H9 (cell line): ENCODE measurements at regions not wholly inside any gene's neighbourhood (a gene's known extent, or its start where the extent isn't known, plus 50 kb on each side); places are given as distances from the start of the nearest gene placed in this dataset.

ENCODE experiments used
- DNase-seq: peaks from one replicate; pipeline ENCODE4 v3.0.0-alpha.2; 2017
- H2AFZ ChIP-seq: one replicate; pipeline ENCODE4 v1.6.1; 2013; ENCODE audit warnings: mild to moderate bottlenecking, low read length, control low read depth, moderate library complexity
- H2AK5ac ChIP-seq: 2 replicates; pipeline ENCODE4 v1.6.1; 2013; ENCODE audit warnings: low read length, control low read depth, mixed read lengths; ENCODE audit not compliant: insufficient read length
- H2BK120ac ChIP-seq: one replicate; pipeline ENCODE4 v1.6.1; 2013; ENCODE audit warnings: low read depth, mild to moderate bottlenecking, low read length, control low read depth, inconsistent platforms; ENCODE audit not compliant: poor library complexity, severe bottlenecking
- H2BK12ac ChIP-seq: 2 replicates; pipeline ENCODE4 v1.6.1; 2013; ENCODE audit warnings: low read length, control low read depth, mixed read lengths, low read depth; ENCODE audit not compliant: insufficient read length
- H2BK15ac ChIP-seq: 2 replicates; pipeline ENCODE4 v1.6.1; 2013; ENCODE audit warnings: low read depth, low read length, control low read depth
- H2BK20ac ChIP-seq: one replicate; pipeline ENCODE4 v1.6.1; 2013; ENCODE audit warnings: low read depth, mild to moderate bottlenecking, low read length, control low read depth, inconsistent platforms; ENCODE audit not compliant: poor library complexity, severe bottlenecking
- H2BK5ac ChIP-seq: 2 replicates; pipeline ENCODE4 v1.6.1; 2013; ENCODE audit warnings: low read length, control low read depth, mixed read lengths; ENCODE audit not compliant: insufficient read length
- H3K14ac ChIP-seq: 2 replicates; pipeline ENCODE4 v1.6.1; 2013; ENCODE audit warnings: low read length, control low read depth; ENCODE audit not compliant: insufficient read depth
- H3K18ac ChIP-seq: 2 replicates; pipeline ENCODE4 v1.6.1; 2013; ENCODE audit warnings: low read depth, mild to moderate bottlenecking, mixed read lengths, low read length, control low read depth; ENCODE audit not compliant: insufficient read length
- H3K23ac ChIP-seq: 2 replicates; pipeline ENCODE4 v1.6.1; 2013; ENCODE audit warnings: low read length, control low read depth, mixed read lengths, low read depth; ENCODE audit not compliant: insufficient read length
- H3K23me2 ChIP-seq: 2 replicates; pipeline ENCODE4 v1.6.1; 2013; ENCODE audit warnings: low read depth, mild to moderate bottlenecking, mixed read lengths, low read length, control low read depth; ENCODE audit not compliant: insufficient read length, poor library complexity, severe bottlenecking
- H3K27ac ChIP-seq: 2 replicates; pipeline ENCODE4 v1.5.1; 2013; ENCODE audit warnings: low read length, control low read depth, mixed read lengths, low read depth; ENCODE audit not compliant: insufficient read length
- H3K27me3 ChIP-seq: 2 replicates; pipeline ENCODE4 v1.6.1; 2013; ENCODE audit warnings: low read length, control low read depth, inconsistent platforms; ENCODE audit not compliant: insufficient read depth
- H3K4ac ChIP-seq: 2 replicates; pipeline ENCODE4 v1.6.1; 2013; ENCODE audit warnings: low read depth, mild to moderate bottlenecking, control low read depth, inconsistent platforms, low read length, moderate library complexity
- H3K4me1 ChIP-seq: 2 replicates; pipeline ENCODE4 v1.6.1; 2013; ENCODE audit warnings: low read length, control low read depth, inconsistent platforms; ENCODE audit not compliant: insufficient read depth
- H3K4me2 ChIP-seq: 2 replicates; pipeline ENCODE4 v1.6.1; 2013; ENCODE audit warnings: low read length, control low read depth, mixed read lengths; ENCODE audit not compliant: insufficient read length, insufficient read depth
- H3K56ac ChIP-seq: 2 replicates; pipeline ENCODE4 v1.6.1; 2013; ENCODE audit warnings: low read depth, mild to moderate bottlenecking, mixed read lengths, low read length, control low read depth; ENCODE audit not compliant: insufficient read length
- H3K79me1 ChIP-seq: 2 replicates; pipeline ENCODE4 v1.6.1; 2013; ENCODE audit warnings: low read depth, mild to moderate bottlenecking, moderate library complexity, low read length, control low read depth, inconsistent platforms; ENCODE audit not compliant: insufficient read depth, poor library complexity, severe bottlenecking
- H3K79me2 ChIP-seq: 2 replicates; pipeline ENCODE4 v1.6.1; 2013; ENCODE audit warnings: low read length, control low read depth, inconsistent platforms; ENCODE audit not compliant: insufficient read depth
- H3K9ac ChIP-seq: 2 replicates; pipeline ENCODE4 v1.6.1; 2013; ENCODE audit warnings: low read length, control low read depth, mixed read lengths; ENCODE audit not compliant: insufficient read length; ENCODE audit errors: extremely low read depth
- H3K9me3 ChIP-seq: one replicate; pipeline ENCODE4 v1.6.1; 2013; ENCODE audit warnings: low read depth, low read length, inconsistent platforms; ENCODE audit not compliant: control insufficient read depth
- H3T11ph ChIP-seq: one replicate; pipeline ENCODE4 v1.6.1; 2013; ENCODE audit warnings: mild to moderate bottlenecking, low read length, control low read depth, inconsistent platforms
- H4K20me1 ChIP-seq: one replicate; pipeline ENCODE4 v1.6.1; 2013; ENCODE audit not compliant: control insufficient read depth, insufficient read length, insufficient read depth
- H4K5ac ChIP-seq: 2 replicates; pipeline ENCODE4 v1.6.1; 2013; ENCODE audit warnings: low read depth, mild to moderate bottlenecking, mixed read lengths, low read length, control low read depth; ENCODE audit not compliant: insufficient read length
- H4K8ac ChIP-seq: replicated peaks from 2 replicates; pipeline ENCODE4 v1.6.1; 2013; ENCODE audit warnings: low read length, control low read depth, mixed read lengths, low read depth; ENCODE audit not compliant: insufficient read length
- H4K91ac ChIP-seq: 2 replicates; pipeline ENCODE4 v1.6.1; 2013; ENCODE audit warnings: low read depth, mild to moderate bottlenecking, moderate library complexity, mixed read lengths, low read length, control low read depth; ENCODE audit not compliant: insufficient read length
- H3K27ac Mint-ChIP-seq, 3 experiments: 2 replicates in 2 of 3; 3 replicates in 1 of 3; pipeline ENCODE4 v1.8.0; 2020 to 2021; ENCODE audit warnings: mixed read lengths in 3 of 3, mild to moderate bottlenecking in 1 of 3, moderate library complexity in 1 of 3
- H3K27me3 Mint-ChIP-seq: 2 replicates; pipeline ENCODE4 v1.8.0; 2021; ENCODE audit warnings: low read depth, mild to moderate bottlenecking, moderate library complexity, mixed read lengths
- H3K36me3 Mint-ChIP-seq, 3 experiments: 2 replicates in 2 of 3; 3 replicates in 1 of 3; pipeline ENCODE4 v1.8.0; 2020 to 2021; ENCODE audit warnings: low read depth in 3 of 3, mixed read lengths in 3 of 3; ENCODE audit not compliant: insufficient read depth in 1 of 3
- H3K4me1 Mint-ChIP-seq, 2 experiments: 2 replicates each; pipeline ENCODE4 v1.8.0; 2020; ENCODE audit warnings: mixed read lengths in 2 of 2
- H3K4me3 Mint-ChIP-seq, 2 experiments: 2 replicates in 1 of 2; 3 replicates in 1 of 2; pipeline ENCODE4 v1.8.0; 2020 to 2021; ENCODE audit warnings: mild to moderate bottlenecking in 2 of 2, mixed read lengths in 2 of 2, moderate library complexity in 1 of 2
- H3K9me3 Mint-ChIP-seq, 2 experiments: 2 replicates in 1 of 2; 3 replicates in 1 of 2; pipeline ENCODE4 v1.8.0; 2020; ENCODE audit warnings: mild to moderate bottlenecking in 2 of 2, mixed read lengths in 2 of 2, moderate library complexity in 1 of 2
- CTCF ChIP-seq: fragments of 200-600 bp; sonication (generic); conservative IDR thresholded peaks from 3 replicates; pipeline ENCODE4 v1.8.0; 2021; ENCODE audit warnings: antibody characterized with exemption, mild to moderate bottlenecking
- WGBS: extraction: QIAGEN DNeasy Blood & Tissue Kit; methylation state at CpG from one replicate; pipeline ENCODE4 v1.1.7; 2013; ENCODE audit warnings: missing lambda C conversion rate, low lambda C conversion rate, mixed read lengths; ENCODE audit not compliant: insufficient read length; ENCODE audit errors: extremely low coverage; 5-methylcytosine and 5-hydroxymethylcytosine counted together

GRCh38 chr4:107247738-107248137 is 211.6 kb upstream of the DKK2 start:
- Histone ChIP-seq H4K8ac (no peak overlapping the region), H3K23me2 (no peaks in the 10 kb centered on the region), H2AFZ (no peak overlapping the region), H2BK5ac (no peak overlapping the region), H2AK5ac (no peak overlapping the region), H3K9me3 (no peaks in the 10 kb centered on the region), H3K4me2 (no peak overlapping the region), H3K18ac (no peak overlapping the region), H4K91ac (no peak overlapping the region), H4K5ac (no peak overlapping the region), H3K79me1 (no peaks in the 10 kb centered on the region), H2BK20ac (no peak overlapping the region), H3K9ac (no peak overlapping the region), H3K4me1 (no peaks in the 10 kb centered on the region), H2BK120ac (no peak overlapping the region), H3T11ph (no peak overlapping the region), H2BK12ac (no peak overlapping the region), H4K20me1 (no peaks in the 10 kb centered on the region), H3K56ac (no peak overlapping the region), H3K23ac (no peak overlapping the region), H3K4ac (no peak overlapping the region), H3K79me2 (no peaks in the 10 kb centered on the region), H3K27me3 (no peaks in the 10 kb centered on the region), H3K14ac (no peak overlapping the region), H2BK15ac (no peak overlapping the region), H3K27ac (no peak overlapping the region)
- TF ChIP-seq CTCF = no peak
- Mint-ChIP-seq H3K4me1 (peaks cover 4 to 5% of the 10 kb centered on the region in 2 experiments; a peak in 3 of 4 replicates), H3K36me3 (no peaks in the 10 kb centered on the region), H3K27me3 (no peaks in the 10 kb centered on the region), H3K9me3 (no peaks in the 10 kb centered on the region), H3K27ac (no peak overlapping the region), H3K4me3 (no peak overlapping the region)
- no CpG with 5 or more reads among the region's 1 CpG for WGBS
- DNase-seq = no peak
